Fibroblast of pulmonary artery (primary cell): ENCODE measurements at regions not wholly inside any gene's neighbourhood (a gene's known extent, or its start where the extent isn't known, plus 50 kb on each side); places are given as distances from the start of the nearest gene placed in this dataset.
"Not testable (repeated sequence)": the region's sequence is repeated elsewhere in the genome, so short reads cannot be mapped to it uniquely, and the experiment has no call there.

ENCODE experiments used
- DNase-seq: peaks from one replicate; pipeline ENCODE4 v3.0.0-alpha.2; 2010; ENCODE audit warnings: low read depth
- H3K4me3 ChIP-seq: replicated peaks from 2 replicates; pipeline ENCODE4 v1.5.1; 2011; ENCODE audit warnings: low read depth, mild to moderate bottlenecking, control low read depth, low read length, moderate library complexity
- CTCF ChIP-seq: IDR thresholded peaks from 2 replicates; pipeline ENCODE4 v1.5.1; 2011; ENCODE audit warnings: mild to moderate bottlenecking, control low read depth, low read length, inconsistent platforms; ENCODE audit errors: missing control alignments

GRCh38 chr4:124445071-124445470 lies 267.5 kb downstream of the ANKRD50 start:
- H3K4me3 ChIP-seq, result no peak overlapping the region
- DNase-seq, result no peak
- no peak for TF ChIP-seq CTCF

- no peak for TF ChIP-seq CTCF
- H3K4me3 ChIP-seq, result no peak overlapping the region
- no peak for DNase-seq
Observed at GRCh38 chr4:124449881-124450280, 262.7 kb downstream of the ANKRD50 start.

GRCh38 chr4:124450851-124451250 lies 261.7 kb downstream of the ANKRD50 start:
- no peak for TF ChIP-seq CTCF
- no peak for DNase-seq

GRCh38 chr4:124454772-124455270 lies 257.7 kb downstream of the ANKRD50 start:
- no peak overlapping the region for H3K4me3 ChIP-seq
- TF ChIP-seq CTCF, result no peak
- no peak for DNase-seq

More at GRCh38 chr4:124450851-124451250, 261.7 kb downstream of the ANKRD50 start:
- no peak overlapping the region for H3K4me3 ChIP-seq

GRCh38 chr4:124455671-124456070 lies 256.9 kb downstream of the ANKRD50 start:
- no peak for DNase-seq
- no peak for TF ChIP-seq CTCF
- no peak overlapping the region for H3K4me3 ChIP-seq

GRCh38 chr4:124459196-124459940 lies 253.2 kb downstream of the ANKRD50 start:
- no peak for DNase-seq
- H3K4me3 ChIP-seq, result no peak overlapping the region
- TF ChIP-seq CTCF, result no peak

GRCh38 chr4:124459941-124460310 lies 252.6 kb downstream of the ANKRD50 start:
- TF ChIP-seq CTCF, result no peak
- DNase-seq, result peak; percentile 83
- H3K4me3 ChIP-seq, result no peak overlapping the region

- not testable (repeated sequence) for H3K4me3 ChIP-seq, DNase-seq
Observed at GRCh38 chr4:124461592-124461991, 250.9 kb downstream of the ANKRD50 start.
